OCI-LY3 (cell line): ENCODE measurements at regions not wholly inside any gene's neighbourhood (a gene's known extent, or its start where the extent isn't known, plus 50 kb on each side); places are given as distances from the start of the nearest gene placed in this dataset.

Experiments
- EZH2phosphoT487 ChIP-seq: fragments of 200-600 bp; shearing (Covaris generic); IDR thresholded peaks from 2 replicates; pipeline ENCODE4 v1.6.1; 2018; ENCODE audit warnings: antibody characterized with exemption, mixed run types, low read depth
- TF ChIP-seq, protein P1 (sequence below): fragments of 200-600, 300-600 bp; sonication (generic); IDR thresholded peaks from 2 replicates; pipeline ENCODE4 v1.5.1; 2014; ENCODE audit warnings: antibody characterized with exemption, low read length, low read depth

GRCh38 chr4:8742546-8742945 is 129.1 kb downstream of the HMX1 start:
- TF ChIP-seq, protein P1, sequence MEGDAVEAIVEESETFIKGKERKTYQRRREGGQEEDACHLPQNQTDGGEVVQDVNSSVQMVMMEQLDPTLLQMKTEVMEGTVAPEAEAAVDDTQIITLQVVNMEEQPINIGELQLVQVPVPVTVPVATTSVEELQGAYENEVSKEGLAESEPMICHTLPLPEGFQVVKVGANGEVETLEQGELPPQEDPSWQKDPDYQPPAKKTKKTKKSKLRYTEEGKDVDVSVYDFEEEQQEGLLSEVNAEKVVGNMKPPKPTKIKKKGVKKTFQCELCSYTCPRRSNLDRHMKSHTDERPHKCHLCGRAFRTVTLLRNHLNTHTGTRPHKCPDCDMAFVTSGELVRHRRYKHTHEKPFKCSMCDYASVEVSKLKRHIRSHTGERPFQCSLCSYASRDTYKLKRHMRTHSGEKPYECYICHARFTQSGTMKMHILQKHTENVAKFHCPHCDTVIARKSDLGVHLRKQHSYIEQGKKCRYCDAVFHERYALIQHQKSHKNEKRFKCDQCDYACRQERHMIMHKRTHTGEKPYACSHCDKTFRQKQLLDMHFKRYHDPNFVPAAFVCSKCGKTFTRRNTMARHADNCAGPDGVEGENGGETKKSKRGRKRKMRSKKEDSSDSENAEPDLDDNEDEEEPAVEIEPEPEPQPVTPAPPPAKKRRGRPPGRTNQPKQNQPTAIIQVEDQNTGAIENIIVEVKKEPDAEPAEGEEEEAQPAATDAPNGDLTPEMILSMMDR = no peak
- TF ChIP-seq EZH2phosphoT487 = no peak
